Fibroblast of mammary gland (primary cell): ENCODE measurements at regions not wholly inside any gene's neighbourhood (a gene's known extent, or its start where the extent isn't known, plus 50 kb on each side); places are given as distances from the start of the nearest gene placed in this dataset.
A peak's percentile ranks its signal among the peaks of the same experiment; 100 is the strongest.

Source experiments
- DNase-seq: peaks from one replicate; pipeline ENCODE4 v3.0.0-alpha.2; 2010; ENCODE audit warnings: low read depth
- H3K4me3 ChIP-seq: 2 replicates; pipeline ENCODE4 v1.5.1; 2011; ENCODE audit warnings: low read depth, mild to moderate bottlenecking, low read length, moderate library complexity; ENCODE audit not compliant: control insufficient read depth
- TF ChIP-seq, protein P1 (sequence below): conservative IDR thresholded peaks from 2 replicates; pipeline ENCODE4 v1.5.1; 2011; ENCODE audit warnings: low read depth, low read length, inconsistent platforms; ENCODE audit not compliant: control insufficient read depth, insufficient read depth

DNA sequence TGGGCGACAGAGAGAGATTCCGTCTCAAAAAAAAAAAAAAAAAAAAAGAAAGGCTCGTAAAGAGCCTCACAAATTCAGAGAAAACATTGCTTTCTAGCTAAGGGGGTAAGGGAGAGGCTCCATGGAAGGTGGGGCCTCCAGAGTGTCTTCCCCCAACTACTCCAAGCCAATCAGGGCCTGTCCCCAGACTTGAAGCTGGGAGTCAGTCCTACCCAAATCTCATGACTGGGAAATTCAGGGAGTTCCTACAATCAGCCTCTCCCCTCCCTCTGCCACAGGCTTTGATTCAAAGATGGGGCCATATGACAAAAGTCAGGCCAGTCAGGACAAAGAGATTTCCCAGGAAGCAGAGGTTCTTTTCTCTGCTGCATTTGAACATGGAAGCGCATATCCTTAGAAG is 63.0 kb upstream of the NUP160 start:
- H3K4me3 ChIP-seq, result no peak overlapping the region
- TF ChIP-seq, protein P1, sequence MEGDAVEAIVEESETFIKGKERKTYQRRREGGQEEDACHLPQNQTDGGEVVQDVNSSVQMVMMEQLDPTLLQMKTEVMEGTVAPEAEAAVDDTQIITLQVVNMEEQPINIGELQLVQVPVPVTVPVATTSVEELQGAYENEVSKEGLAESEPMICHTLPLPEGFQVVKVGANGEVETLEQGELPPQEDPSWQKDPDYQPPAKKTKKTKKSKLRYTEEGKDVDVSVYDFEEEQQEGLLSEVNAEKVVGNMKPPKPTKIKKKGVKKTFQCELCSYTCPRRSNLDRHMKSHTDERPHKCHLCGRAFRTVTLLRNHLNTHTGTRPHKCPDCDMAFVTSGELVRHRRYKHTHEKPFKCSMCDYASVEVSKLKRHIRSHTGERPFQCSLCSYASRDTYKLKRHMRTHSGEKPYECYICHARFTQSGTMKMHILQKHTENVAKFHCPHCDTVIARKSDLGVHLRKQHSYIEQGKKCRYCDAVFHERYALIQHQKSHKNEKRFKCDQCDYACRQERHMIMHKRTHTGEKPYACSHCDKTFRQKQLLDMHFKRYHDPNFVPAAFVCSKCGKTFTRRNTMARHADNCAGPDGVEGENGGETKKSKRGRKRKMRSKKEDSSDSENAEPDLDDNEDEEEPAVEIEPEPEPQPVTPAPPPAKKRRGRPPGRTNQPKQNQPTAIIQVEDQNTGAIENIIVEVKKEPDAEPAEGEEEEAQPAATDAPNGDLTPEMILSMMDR, result no peak
- no peak for DNase-seq

DNA sequence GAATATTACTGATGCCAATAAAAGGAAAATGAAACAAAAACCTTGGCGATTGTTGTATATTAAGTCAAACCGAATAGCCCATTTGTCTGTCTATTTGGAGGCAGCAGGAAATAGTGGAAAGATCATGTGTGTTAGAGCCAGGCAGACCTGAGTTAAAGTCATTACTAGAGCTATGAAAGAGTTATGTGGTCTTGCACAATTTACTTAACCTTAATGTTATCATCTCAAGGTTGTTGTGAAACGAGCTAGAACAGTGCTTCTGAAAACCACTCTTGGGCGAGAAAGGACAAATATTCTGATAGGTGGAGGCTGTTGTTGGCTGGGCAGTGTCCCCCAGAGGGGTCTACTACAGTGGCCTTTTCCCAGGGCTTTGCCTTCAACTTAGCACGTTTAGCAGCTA is 60.0 kb upstream of the NUP160 start:
- DNase-seq, result peak; percentile 44
- TF ChIP-seq, protein P1, result no peak
- no peak overlapping the region for H3K4me3 ChIP-seq

DNA sequence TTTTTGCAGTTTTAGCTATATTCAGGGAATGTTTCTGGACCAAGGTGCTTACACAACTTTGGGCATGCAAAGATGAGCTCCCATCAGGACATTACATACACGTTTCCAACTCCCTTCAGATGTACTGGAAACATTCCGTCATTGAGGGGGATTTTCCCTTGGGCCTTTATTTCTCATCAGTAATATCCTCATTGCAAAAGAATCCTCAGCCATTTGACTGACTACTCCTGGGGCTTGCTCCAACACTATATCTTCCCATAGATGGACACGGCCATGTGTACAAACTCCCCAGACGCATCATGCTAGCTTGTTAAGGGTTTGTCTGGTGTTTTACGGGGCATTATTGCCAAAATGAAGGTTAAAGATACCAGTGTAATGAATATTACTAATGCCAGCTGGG is 59.3 kb upstream of the NUP160 start:
- DNase-seq, result peak; percentile 92
- TF ChIP-seq, protein P1, result no peak

DNA sequence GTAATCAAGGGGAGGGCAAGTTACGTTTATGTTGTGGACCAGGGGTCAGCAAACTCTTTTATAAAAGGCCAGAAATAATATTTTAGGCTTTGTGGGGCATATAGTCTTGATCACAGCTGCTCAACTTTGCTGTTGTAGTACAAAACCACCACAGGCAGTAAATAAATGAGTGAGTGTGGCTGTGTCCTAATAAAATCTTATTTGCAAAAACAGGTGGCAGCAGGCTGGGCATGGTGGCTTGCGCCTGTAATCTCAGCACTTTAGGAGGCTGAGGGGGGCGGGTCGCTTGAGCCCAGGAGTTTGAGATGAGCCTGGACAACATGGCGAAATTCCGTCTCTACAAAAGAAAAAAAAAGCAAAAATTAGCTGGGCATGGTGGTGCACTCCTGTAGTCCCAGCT is 57.9 kb upstream of the NUP160 start:
- DNase-seq, result no peak
- H3K4me3 ChIP-seq, result no peak overlapping the region
- TF ChIP-seq, protein P1, result no peak

More for the DNA sequence above, 59.3 kb upstream of the NUP160 start:
- H3K4me3 ChIP-seq, result no peak overlapping the region

DNA sequence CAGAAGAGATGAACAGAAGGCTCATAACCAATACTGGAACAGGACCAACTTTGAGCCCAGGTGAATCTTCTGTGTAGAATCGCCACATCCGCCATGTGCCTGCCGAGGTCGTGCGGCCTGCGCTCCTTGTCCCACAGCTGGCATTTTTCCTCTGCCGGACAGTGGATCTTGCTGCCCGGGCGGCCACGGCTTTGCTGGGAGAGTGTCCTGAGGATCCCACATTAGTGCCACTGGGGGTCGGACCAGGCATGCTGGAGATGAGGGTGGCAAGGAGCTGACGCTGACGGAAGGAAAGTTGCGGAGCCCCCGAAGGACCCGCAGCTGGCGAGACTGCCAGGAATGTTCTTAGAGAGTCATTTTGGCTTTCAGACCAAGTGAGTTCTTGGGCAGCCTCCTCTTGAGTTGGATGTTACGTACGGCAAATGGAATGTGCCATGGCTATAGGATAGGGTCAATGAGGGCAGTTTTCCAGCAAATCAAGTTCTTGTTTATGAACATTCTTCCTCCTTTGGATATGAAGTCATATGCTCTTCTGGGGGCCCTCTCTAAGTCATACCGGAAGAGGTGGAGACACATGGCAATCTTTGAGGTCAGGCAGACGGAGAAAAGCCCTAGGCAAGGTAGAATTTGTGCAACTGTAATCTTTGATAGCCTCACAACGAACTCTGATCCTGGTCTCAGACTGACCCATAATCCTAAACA is 57.4 kb upstream of the NUP160 start:
- TF ChIP-seq, protein P1, result no peak
- DNase-seq, result no peak
- no peak overlapping the region for H3K4me3 ChIP-seq

DNA sequence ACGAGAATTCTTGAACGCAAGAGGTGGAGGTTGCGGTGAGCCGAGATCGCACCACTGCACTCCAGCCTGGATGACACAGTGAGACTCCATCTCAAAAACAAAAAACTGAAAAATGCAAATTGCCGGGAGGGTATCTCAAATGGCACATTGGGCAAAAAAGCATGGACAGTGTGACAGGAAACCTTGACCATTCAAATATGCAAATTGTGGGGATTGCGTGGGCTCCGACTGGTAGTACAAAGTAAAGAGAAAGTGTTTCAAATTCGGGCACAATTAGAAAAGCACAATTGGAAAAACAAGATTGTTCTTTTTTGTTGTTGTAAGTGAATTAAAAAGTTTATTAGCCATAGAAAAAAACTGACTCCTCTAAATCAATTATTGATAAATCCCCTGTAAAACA is 56.7 kb upstream of the NUP160 start:
- H3K4me3 ChIP-seq, result no peak overlapping the region
- TF ChIP-seq, protein P1, result no peak
- DNase-seq, result no peak
